ENCODE measurements at regions not wholly inside any gene's neighbourhood (a gene's known extent, or its start where the extent isn't known, plus 50 kb on each side); places are given as distances from the start of the nearest gene placed in this dataset.

GRCh38 chr20:54353292-54353691 is 122.1 kb upstream of the DOK5 start:
- Histone ChIP-seq H3K27me3 (ENCODE audit: control insufficient read depth in 4 of 4, insufficient read depth in 4 of 4, low read length in 3 of 4) (no peaks in the 10 kb centered on the region), H3K4me1 (ENCODE audit: control insufficient read depth in 4 of 4, insufficient read depth in 4 of 4, low read length in 3 of 4) (no peaks in the 10 kb centered on the region), H3K36me3 (ENCODE audit: control insufficient read depth in 4 of 4, insufficient read depth in 3 of 4, low read depth in 1 of 4, low read length in 3 of 4) (no peaks in the 10 kb centered on the region), H3K27ac (ENCODE audit: low read depth in 1 of 2, low read length in 2 of 2) (no peak overlapping the region), H3K4me3 (ENCODE audit: low read depth in 1 of 3, low read length in 3 of 3) (no peak overlapping the region), H3K9ac (ENCODE audit: low read depth in 1 of 2, low read length in 2 of 2) (no peak overlapping the region), H3K9me3 (ENCODE audit: control insufficient read depth in 4 of 4, low read length in 3 of 4) (no peaks in the 10 kb centered on the region)
- TF ChIP-seq YY1 (IDR thresholded peaks at IDR 0.05) (no peak), RXRA (IDR thresholded peaks at IDR 0.05) (no peak), TAF1 (conservative IDR thresholded peaks at IDR 0.05) (no peak), ATF3 (IDR thresholded peaks at IDR 0.05) (no peak), REST (IDR thresholded peaks at IDR 0.05) (no peak), FOXA1 (IDR thresholded peaks at IDR 0.05) (no peak), GABPA (IDR thresholded peaks at IDR 0.05 in 1 of 2, conservative IDR thresholded peaks at IDR 0.05 in 1 of 2) (no peak), HNF4G (IDR thresholded peaks at IDR 0.05) (no peak), ZBTB33 (IDR thresholded peaks at IDR 0.05) (no peak), JUND (IDR thresholded peaks at IDR 0.05) (no peak), HNF4A (conservative IDR thresholded peaks at IDR 0.05) (no peak), FOXA2 (IDR thresholded peaks at IDR 0.05) (no peak), CTCF (IDR thresholded peaks at IDR 0.05; ENCODE audit: low read depth, low read length, missing input control) (no peak), NR2F2 (IDR thresholded peaks at IDR 0.05) (no peak), EGR1 (IDR thresholded peaks at IDR 0.05; ENCODE audit: low read depth in 2 of 2) (no peak), RAD21 (IDR thresholded peaks at IDR 0.05) (no peak), MAX (IDR thresholded peaks at IDR 0.05) (no peak), SP1 (IDR thresholded peaks at IDR 0.05) (no peak)
- WGBS = 63% methylated on average over 4 of the region's 4 CpGs
- no peak for DNase-seq (ENCODE audit: low spot score)

All from liver (tissue), 8 donors.